ENCODE measurements at regions not wholly inside any gene's neighbourhood (a gene's known extent, or its start where the extent isn't known, plus 50 kb on each side); places are given as distances from the start of the nearest gene placed in this dataset.

- WGBS, 2 experiments = 90 to 92% methylated on average over 3 of the region's 3 CpGs
- H3K27me3 ChIP-seq (ENCODE audit: control insufficient read depth, insufficient read depth, low read length, poor library complexity, severe bottlenecking) = no peaks in the 10 kb centered on the region
- no peak overlapping the region for H3K4me3 ChIP-seq (ENCODE audit: insufficient read depth, low read depth, low read length)
- H3K36me3 ChIP-seq (ENCODE audit: control insufficient read depth, insufficient read depth, low read length) = no peaks in the 10 kb centered on the region
- no peaks in the 10 kb centered on the region for H3K9me3 ChIP-seq (ENCODE audit: control insufficient read depth, low read length)
- no peak overlapping the region for H3K27ac ChIP-seq (ENCODE audit: insufficient read depth, low read depth, low read length, poor library complexity, severe bottlenecking)
- H3K4me1 ChIP-seq (ENCODE audit: control insufficient read depth, insufficient read depth, low read length) = no peaks in the 10 kb centered on the region
Observed at GRCh38 chr16:73725156-73725555, 571.5 kb upstream of the PSMD7 start.

- Histone ChIP-seq H3K4me1 (ENCODE audit: control insufficient read depth, insufficient read depth, low read length) (no peaks in the 10 kb centered on the region), H3K27ac (ENCODE audit: insufficient read depth, low read depth, low read length, poor library complexity, severe bottlenecking) (no peak overlapping the region), H3K36me3 (ENCODE audit: control insufficient read depth, insufficient read depth, low read length) (no peaks in the 10 kb centered on the region), H3K9me3 (ENCODE audit: control insufficient read depth, low read length) (no peaks in the 10 kb centered on the region), H3K4me3 (ENCODE audit: insufficient read depth, low read depth, low read length) (no peak overlapping the region), H3K27me3 (ENCODE audit: control insufficient read depth, insufficient read depth, low read length, poor library complexity, severe bottlenecking) (no peaks in the 10 kb centered on the region)
- WGBS, 2 experiments = 82 to 91% methylated on average over 2 of the region's 2 CpGs
Observed at GRCh38 chr16:73724503-73724902, 572.1 kb upstream of the PSMD7 start.

GRCh38 chr16:73717266-73717974 lies 579.2 kb upstream of the PSMD7 start:
- Histone ChIP-seq H3K9me3 (ENCODE audit: control insufficient read depth, low read length) (no peaks in the 10 kb centered on the region), H3K4me1 (ENCODE audit: control insufficient read depth, insufficient read depth, low read length) (peaks cover 10% of the 10 kb centered on the region), H3K27me3 (ENCODE audit: control insufficient read depth, insufficient read depth, low read length, poor library complexity, severe bottlenecking) (no peaks in the 10 kb centered on the region), H3K4me3 (ENCODE audit: insufficient read depth, low read depth, low read length) (no peak overlapping the region), H3K27ac (ENCODE audit: insufficient read depth, low read depth, low read length, poor library complexity, severe bottlenecking) (no peak overlapping the region), H3K36me3 (ENCODE audit: control insufficient read depth, insufficient read depth, low read length) (no peaks in the 10 kb centered on the region)
- 91 to 93% methylated on average over 11 of the region's 11 CpGs for WGBS, 2 experiments

GRCh38 chr16:73714976-73715375 lies 581.6 kb upstream of the PSMD7 start:
- H3K9me3 ChIP-seq (ENCODE audit: control insufficient read depth, low read length) = no peaks in the 10 kb centered on the region
- no peak overlapping the region for H3K4me3 ChIP-seq (ENCODE audit: insufficient read depth, low read depth, low read length)
- H3K4me1 ChIP-seq (ENCODE audit: control insufficient read depth, insufficient read depth, low read length) = peaks cover 10% of the 10 kb centered on the region
- no peak overlapping the region for H3K27ac ChIP-seq (ENCODE audit: insufficient read depth, low read depth, low read length, poor library complexity, severe bottlenecking)
- H3K27me3 ChIP-seq (ENCODE audit: control insufficient read depth, insufficient read depth, low read length, poor library complexity, severe bottlenecking) = no peaks in the 10 kb centered on the region
- no peaks in the 10 kb centered on the region for H3K36me3 ChIP-seq (ENCODE audit: control insufficient read depth, insufficient read depth, low read length)
- WGBS, 2 experiments = 93 to 97% methylated on average over 8 of the region's 8 CpGs

GRCh38 chr16:73713778-73714495 lies 582.7 kb upstream of the PSMD7 start:
- 89 to 91% methylated on average over 12 of the region's 12 CpGs for WGBS, 2 experiments
- H3K9me3 ChIP-seq (ENCODE audit: control insufficient read depth, low read length) = no peaks in the 10 kb centered on the region
- peaks cover 10% of the 10 kb centered on the region for H3K4me1 ChIP-seq (ENCODE audit: control insufficient read depth, insufficient read depth, low read length)
- no peaks in the 10 kb centered on the region for H3K36me3 ChIP-seq (ENCODE audit: control insufficient read depth, insufficient read depth, low read length)
- no peak overlapping the region for H3K4me3 ChIP-seq (ENCODE audit: insufficient read depth, low read depth, low read length)
- H3K27me3 ChIP-seq (ENCODE audit: control insufficient read depth, insufficient read depth, low read length, poor library complexity, severe bottlenecking) = no peaks in the 10 kb centered on the region
- H3K27ac ChIP-seq (ENCODE audit: insufficient read depth, low read depth, low read length, poor library complexity, severe bottlenecking) = no peak overlapping the region

- no peak overlapping the region for H3K27ac ChIP-seq (ENCODE audit: insufficient read depth, low read depth, low read length, poor library complexity, severe bottlenecking)
Observed at GRCh38 chr16:73713251-73713650, 583.4 kb upstream of the PSMD7 start.

GRCh38 chr16:73711406-73712080 lies 585.1 kb upstream of the PSMD7 start:
- Histone ChIP-seq H3K9me3 (ENCODE audit: control insufficient read depth, low read length) (no peaks in the 10 kb centered on the region), H3K36me3 (ENCODE audit: control insufficient read depth, insufficient read depth, low read length) (no peaks in the 10 kb centered on the region), H3K4me1 (ENCODE audit: control insufficient read depth, insufficient read depth, low read length) (peaks cover 10% of the 10 kb centered on the region), H3K27ac (ENCODE audit: insufficient read depth, low read depth, low read length, poor library complexity, severe bottlenecking) (no peak overlapping the region), H3K27me3 (ENCODE audit: control insufficient read depth, insufficient read depth, low read length, poor library complexity, severe bottlenecking) (no peaks in the 10 kb centered on the region), H3K4me3 (ENCODE audit: insufficient read depth, low read depth, low read length) (no peak overlapping the region)
- WGBS, 2 experiments = 76 to 84% methylated on average over 4 of the region's 4 CpGs

More at GRCh38 chr16:73713251-73713650, 583.4 kb upstream of the PSMD7 start:
- H3K4me3 ChIP-seq (ENCODE audit: insufficient read depth, low read depth, low read length) = no peak overlapping the region
- peaks cover 10% of the 10 kb centered on the region for H3K4me1 ChIP-seq (ENCODE audit: control insufficient read depth, insufficient read depth, low read length)
- 84 to 88% methylated on average over 7 to 8 of the region's 8 CpGs for WGBS, 2 experiments
- no peaks in the 10 kb centered on the region for H3K9me3 ChIP-seq (ENCODE audit: control insufficient read depth, low read length)
- H3K27me3 ChIP-seq (ENCODE audit: control insufficient read depth, insufficient read depth, low read length, poor library complexity, severe bottlenecking) = no peaks in the 10 kb centered on the region
- H3K36me3 ChIP-seq (ENCODE audit: control insufficient read depth, insufficient read depth, low read length) = no peaks in the 10 kb centered on the region

GRCh38 chr16:73710526-73710925 lies 586.1 kb upstream of the PSMD7 start:
- no peaks in the 10 kb centered on the region for H3K27me3 ChIP-seq (ENCODE audit: control insufficient read depth, insufficient read depth, low read length, poor library complexity, severe bottlenecking)
- no peaks in the 10 kb centered on the region for H3K9me3 ChIP-seq (ENCODE audit: control insufficient read depth, low read length)
- H3K27ac ChIP-seq (ENCODE audit: insufficient read depth, low read depth, low read length, poor library complexity, severe bottlenecking) = no peak overlapping the region
- H3K36me3 ChIP-seq (ENCODE audit: control insufficient read depth, insufficient read depth, low read length) = no peaks in the 10 kb centered on the region
- peaks cover 10% of the 10 kb centered on the region for H3K4me1 ChIP-seq (ENCODE audit: control insufficient read depth, insufficient read depth, low read length)
- WGBS, 2 experiments = 88% methylated on average over 9 of the region's 9 CpGs
- H3K4me3 ChIP-seq (ENCODE audit: insufficient read depth, low read depth, low read length) = no peak overlapping the region

- Histone ChIP-seq H3K27me3 (ENCODE audit: control insufficient read depth, insufficient read depth, low read length, poor library complexity, severe bottlenecking) (no peaks in the 10 kb centered on the region), H3K4me1 (ENCODE audit: control insufficient read depth, insufficient read depth, low read length) (peaks cover 2% of the 10 kb centered on the region), H3K9me3 (ENCODE audit: control insufficient read depth, low read length) (no peaks in the 10 kb centered on the region), H3K27ac (ENCODE audit: insufficient read depth, low read depth, low read length, poor library complexity, severe bottlenecking) (no peak overlapping the region), H3K4me3 (ENCODE audit: insufficient read depth, low read depth, low read length) (no peak overlapping the region), H3K36me3 (ENCODE audit: control insufficient read depth, insufficient read depth, low read length) (no peaks in the 10 kb centered on the region)
- 93 to 97% methylated on average over 2 to 3 of the region's 3 CpGs for WGBS, 2 experiments
Observed at GRCh38 chr16:73707863-73708262, 588.8 kb upstream of the PSMD7 start.

GRCh38 chr16:73703891-73704290 lies 592.7 kb upstream of the PSMD7 start:
- WGBS, 2 experiments = 89 to 93% methylated on average over 6 of the region's 6 CpGs
- no peaks in the 10 kb centered on the region for H3K9me3 ChIP-seq (ENCODE audit: control insufficient read depth, low read length)
- H3K4me3 ChIP-seq (ENCODE audit: insufficient read depth, low read depth, low read length) = no peak overlapping the region
- no peak overlapping the region for H3K27ac ChIP-seq (ENCODE audit: insufficient read depth, low read depth, low read length, poor library complexity, severe bottlenecking)
- no peaks in the 10 kb centered on the region for H3K27me3 ChIP-seq (ENCODE audit: control insufficient read depth, insufficient read depth, low read length, poor library complexity, severe bottlenecking)
- no peaks in the 10 kb centered on the region for H3K36me3 ChIP-seq (ENCODE audit: control insufficient read depth, insufficient read depth, low read length)
- no peaks in the 10 kb centered on the region for H3K4me1 ChIP-seq (ENCODE audit: control insufficient read depth, insufficient read depth, low read length)

All from ectodermal cell (in vitro differentiated cells).